Hematopoietic multipotent progenitor cell treated with erythropoietin and hydrocortisone succinate and interleukin-3 and kit ligand, for 6 days (in vitro differentiated cells): ENCODE measurements at regions not wholly inside any gene's neighbourhood (a gene's known extent, or its start where the extent isn't known, plus 50 kb on each side); places are given as distances from the start of the nearest gene placed in this dataset.
"Not testable (repeated sequence)": the region's sequence is repeated elsewhere in the genome, so short reads cannot be mapped to it uniquely, and the experiment has no call there.

Source experiments
- DNase-seq: peaks from one replicate; pipeline ENCODE4 v3.0.0-alpha.2; 2015

DNA sequence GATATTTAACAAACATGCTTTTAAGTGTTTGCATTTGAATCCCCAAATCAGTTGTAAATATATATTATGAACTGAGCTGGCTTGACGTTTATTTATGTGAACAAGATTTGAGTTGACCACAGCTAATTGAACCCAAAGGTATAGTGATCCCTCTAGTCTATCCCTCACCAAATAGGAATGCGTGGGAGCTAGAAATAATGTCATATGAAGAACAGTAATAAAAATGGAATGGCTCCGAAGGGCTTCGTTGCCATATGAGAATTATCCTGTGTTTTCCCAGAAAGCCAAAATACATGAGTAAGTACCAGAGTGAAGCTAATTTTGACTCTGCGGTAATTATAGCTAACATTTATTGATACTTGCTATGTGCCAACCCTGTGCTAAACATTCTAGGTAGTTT is 142.7 kb downstream of the ADCYAP1 start:
- no peak for DNase-seq

GRCh38 chr18:1048032-1048431 is 143.4 kb downstream of the ADCYAP1 start:
- DNase-seq, result no peak

DNA sequence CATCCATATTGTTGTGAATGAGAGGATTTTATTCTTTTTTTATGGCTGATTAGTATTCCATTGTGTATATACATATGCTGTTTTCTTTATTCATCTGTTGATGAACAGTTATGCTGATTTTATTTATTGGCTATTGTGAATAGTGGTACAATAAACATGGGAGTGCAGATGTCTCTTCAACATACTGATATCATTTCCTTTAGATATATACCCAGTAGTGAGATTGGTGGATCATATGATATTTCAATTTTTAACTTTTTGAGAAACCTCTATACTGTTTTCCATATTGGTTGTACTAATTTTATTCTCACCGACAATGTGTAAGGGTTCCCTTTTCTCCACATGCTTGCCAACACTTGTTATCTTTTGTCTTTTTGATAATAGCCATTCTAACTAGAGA is 144.5 kb downstream of the ADCYAP1 start:
- DNase-seq, result no peak

- peak; percentile 65 for DNase-seq
These were observed 145.5 kb downstream of the ADCYAP1 start for GRCh38 chr18:1050012-1050657.

GRCh38 chr18:1052301-1052700 is 147.6 kb downstream of the ADCYAP1 start:
- no peak for DNase-seq

- DNase-seq, result no peak
These were observed 149.0 kb downstream of the ADCYAP1 start for GRCh38 chr18:1053331-1054315.

GRCh38 chr18:1056404-1056803 is 151.7 kb downstream of the ADCYAP1 start:
- DNase-seq, result no peak

DNA sequence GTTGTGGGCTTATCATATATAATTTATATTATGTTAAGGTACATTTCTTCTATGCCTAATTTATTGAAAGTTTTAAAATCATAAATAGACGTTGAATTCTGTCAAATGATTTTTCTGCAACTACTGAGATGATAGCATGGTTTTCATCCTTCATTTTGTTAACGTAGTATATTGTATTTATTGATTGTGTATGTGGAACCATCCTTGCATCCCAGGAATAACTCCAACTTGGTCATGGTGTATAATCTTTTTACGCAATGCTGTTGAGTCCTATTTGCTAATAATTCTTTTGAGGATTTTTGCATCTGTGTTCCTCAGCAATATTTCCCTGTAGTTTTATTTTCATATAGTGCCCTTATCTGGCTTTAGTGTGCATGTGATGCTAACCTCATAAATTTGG is 152.7 kb downstream of the ADCYAP1 start:
- no peak for DNase-seq

GRCh38 chr18:1062588-1062987 is 157.9 kb downstream of the ADCYAP1 start:
- DNase-seq, result peak; percentile 6

DNA sequence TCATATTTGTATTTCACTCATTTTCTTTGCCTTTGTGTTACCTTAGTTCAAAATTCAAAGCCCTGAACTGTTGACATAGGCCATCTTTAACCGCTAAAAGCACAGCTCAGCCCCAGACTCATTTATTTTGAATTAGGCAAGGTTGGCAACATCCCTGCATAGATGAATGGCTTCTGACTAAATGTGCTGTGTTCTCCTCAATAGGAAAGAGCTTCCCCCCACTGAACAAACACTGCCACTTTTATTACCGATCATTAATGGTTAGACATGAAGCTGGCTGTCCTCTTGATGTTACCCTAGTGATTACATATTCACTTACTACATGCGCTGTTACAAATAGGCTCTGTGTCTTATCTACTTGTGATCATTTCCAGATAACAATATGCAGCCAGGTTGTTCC is 170.7 kb downstream of the ADCYAP1 start:
- no peak for DNase-seq

DNA sequence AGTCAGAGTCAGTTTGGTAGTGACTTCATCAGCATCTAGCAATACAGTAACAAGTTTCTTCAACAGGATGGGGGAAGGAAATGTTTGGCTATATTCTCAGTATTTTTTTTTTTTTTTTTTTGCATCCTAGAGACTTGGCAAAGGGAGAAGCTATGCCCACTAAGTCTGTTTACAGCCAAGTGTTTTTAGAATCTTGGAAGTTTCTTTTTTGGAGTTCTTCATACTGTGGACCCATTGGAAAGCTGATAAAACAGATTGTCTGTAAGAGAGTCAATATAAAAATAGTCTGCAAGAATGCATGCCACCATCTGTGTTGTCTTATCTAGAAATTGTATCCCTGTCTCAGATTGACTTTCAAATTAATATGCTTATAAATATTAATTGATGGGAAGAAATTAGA is 171.2 kb downstream of the ADCYAP1 start:
- no peak for DNase-seq

DNA sequence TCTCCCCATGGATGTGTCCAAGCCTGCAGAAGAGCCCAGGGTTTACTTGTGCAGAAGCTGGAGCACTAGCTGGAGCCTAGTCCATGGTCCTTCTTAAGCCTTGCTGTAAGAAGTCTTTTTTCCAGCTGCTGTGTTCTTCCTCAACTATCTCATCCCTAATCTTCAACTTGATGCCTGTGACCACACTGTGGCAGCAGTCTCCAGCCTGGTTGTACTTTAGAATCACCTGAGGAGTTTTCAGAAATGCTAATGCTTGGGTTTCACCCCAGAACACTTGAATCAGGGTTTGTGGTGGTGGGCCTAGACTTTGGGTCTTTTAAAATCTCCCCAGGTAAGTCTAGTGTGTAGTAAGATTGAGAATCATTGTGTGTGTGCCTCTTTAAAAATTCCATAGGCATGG is 173.6 kb downstream of the ADCYAP1 start:
- DNase-seq, result no peak

- not testable (repeated sequence) for DNase-seq
These were observed 179.0 kb downstream of the ADCYAP1 start for GRCh38 chr18:1083675-1084074.

DNA sequence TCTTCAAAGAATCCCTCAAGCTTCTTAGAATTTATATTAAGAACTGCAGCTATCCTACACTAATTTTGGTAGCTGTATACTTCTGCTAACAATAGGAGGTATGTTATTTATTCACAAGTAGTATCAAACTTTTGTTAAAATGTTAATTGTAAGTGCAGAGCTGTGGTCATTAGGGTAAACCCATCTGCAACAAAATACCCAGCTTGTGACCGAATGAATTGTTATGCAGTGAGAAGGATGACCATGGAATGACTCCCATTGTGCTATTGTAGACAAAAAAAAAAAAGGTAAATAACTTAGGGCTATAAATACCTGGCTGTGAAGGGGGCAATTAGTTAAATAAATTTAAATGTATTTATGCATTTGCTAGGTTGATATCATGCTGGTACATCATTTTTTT is 186.1 kb downstream of the ADCYAP1 start:
- DNase-seq, result no peak

GRCh38 chr18:1092228-1092627 is 187.6 kb downstream of the ADCYAP1 start:
- no peak for DNase-seq

- DNase-seq, result no peak
These were observed 189.7 kb downstream of the ADCYAP1 start for GRCh38 chr18:1094409-1094808.

GRCh38 chr18:1097991-1098735 is 193.5 kb downstream of the ADCYAP1 start:
- not testable (repeated sequence) for DNase-seq

GRCh38 chr18:1102848-1103247 is 198.2 kb downstream of the ADCYAP1 start:
- DNase-seq, result no peak

DNA sequence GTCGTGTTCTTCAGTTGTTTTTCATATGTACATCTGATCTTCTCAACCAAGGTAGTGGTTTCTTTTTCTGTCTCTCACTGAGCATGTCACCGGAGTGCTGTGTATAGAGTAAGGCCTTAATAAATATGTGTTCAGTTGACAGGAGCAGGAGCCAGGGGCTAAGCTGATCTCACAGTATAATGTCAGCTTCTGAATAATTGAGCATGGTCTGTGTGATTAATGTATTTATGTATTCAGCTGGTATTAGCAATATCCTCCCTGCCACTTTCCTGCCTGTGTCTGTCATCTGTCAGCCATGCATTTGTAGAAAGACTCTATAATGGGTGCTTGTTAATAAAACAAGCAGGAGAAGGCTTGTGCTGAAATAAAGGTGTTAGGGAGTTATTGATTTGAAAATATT is 198.9 kb downstream of the ADCYAP1 start:
- DNase-seq, result no peak

- no peak for DNase-seq
These were observed 199.7 kb downstream of the ADCYAP1 start for GRCh38 chr18:1104181-1104881.

DNA sequence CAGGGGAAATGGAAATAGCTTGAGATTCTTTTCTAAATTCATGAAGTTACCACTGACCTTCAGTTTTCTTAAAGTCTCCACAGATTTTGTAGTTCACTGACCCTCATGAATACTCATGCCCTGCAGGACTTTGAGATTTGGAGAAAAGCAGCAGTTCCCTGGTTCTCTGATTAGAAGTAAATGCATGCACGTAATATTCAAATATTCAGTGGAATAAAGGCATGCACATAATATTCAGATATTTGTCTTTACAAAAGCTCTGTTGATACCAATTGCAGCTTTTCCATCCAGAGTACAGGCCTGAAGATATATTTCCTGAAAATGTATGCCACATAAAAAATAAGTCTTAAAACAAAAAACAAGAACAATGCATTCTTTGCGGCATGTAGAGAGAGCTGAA is 219.8 kb downstream of the ADCYAP1 start:
- DNase-seq, result no peak

GRCh38 chr18:1133541-1133940 is 228.9 kb downstream of the ADCYAP1 start:
- DNase-seq, result no peak

GRCh38 chr18:1147730-1148129 is 243.1 kb downstream of the ADCYAP1 start:
- no peak for DNase-seq
